ENCODE measurements at regions not wholly inside any gene's neighbourhood (a gene's known extent, or its start where the extent isn't known, plus 50 kb on each side); places are given as distances from the start of the nearest gene placed in this dataset.
"Not testable (repeated sequence)": the region's sequence is repeated elsewhere in the genome, so short reads cannot be mapped to it uniquely, and the experiment has no call there.

- H3K4me3 ChIP-seq (replicated peaks in 1 of 4; ENCODE audit: control extremely low read depth in 1 of 4, insufficient read depth in 1 of 4, low read depth in 3 of 4, low read length in 4 of 4); H3K4me2 ChIP-seq (ENCODE audit: extremely low read depth, insufficient read depth, low read length); H4K20me1 ChIP-seq (ENCODE audit: control insufficient read depth, extremely low read depth, insufficient read depth, low read length); H3K36me3 ChIP-seq (ENCODE audit: control insufficient read depth, insufficient read depth, low read length); H3K4me1 ChIP-seq (ENCODE audit: control insufficient read depth, extremely low read depth, insufficient read depth, low read length); H2AFZ ChIP-seq (ENCODE audit: low read length); H3K27me3 ChIP-seq (ENCODE audit: control insufficient read depth, insufficient read depth, low read length); H3K27ac ChIP-seq (ENCODE audit: insufficient read depth, low read length); DNase-seq (ENCODE audit: low read depth in 2 of 2); H3K79me2 ChIP-seq (ENCODE audit: control insufficient read depth, insufficient read depth, low read length); H3K9me3 ChIP-seq (ENCODE audit: control insufficient read depth, insufficient read depth, low read depth, low read length); H3K9ac ChIP-seq (ENCODE audit: insufficient read depth, low read length): not testable (repeated sequence)
Observed at GRCh38 chr3:75362086-75362784, 301.9 kb upstream of the FRG2C start.

GRCh38 chr3:75372964-75373363, 291.2 kb upstream of the FRG2C start:
- peak overlapping the region; percentile 15 for H3K4me2 ChIP-seq (ENCODE audit: extremely low read depth, insufficient read depth, low read length)
- not testable (repeated sequence) for H3K36me3 ChIP-seq (ENCODE audit: control insufficient read depth, insufficient read depth, low read length); H3K4me3 ChIP-seq (replicated peaks in 1 of 4; ENCODE audit: control extremely low read depth in 1 of 4, insufficient read depth in 1 of 4, low read depth in 3 of 4, low read length in 4 of 4); H3K27me3 ChIP-seq (ENCODE audit: control insufficient read depth, insufficient read depth, low read length); H3K9ac ChIP-seq (ENCODE audit: insufficient read depth, low read length); H3K27ac ChIP-seq (ENCODE audit: insufficient read depth, low read length); H2AFZ ChIP-seq (ENCODE audit: low read length); H4K20me1 ChIP-seq (ENCODE audit: control insufficient read depth, extremely low read depth, insufficient read depth, low read length); H3K9me3 ChIP-seq (ENCODE audit: control insufficient read depth, insufficient read depth, low read depth, low read length); H3K79me2 ChIP-seq (ENCODE audit: control insufficient read depth, insufficient read depth, low read length); H3K4me1 ChIP-seq (ENCODE audit: control insufficient read depth, extremely low read depth, insufficient read depth, low read length)
- peak in 1 of 2 donors; percentile 4 for DNase-seq (ENCODE audit: low read depth in 2 of 2)

- H3K27me3 ChIP-seq (ENCODE audit: control insufficient read depth, insufficient read depth, low read length); H3K4me1 ChIP-seq (ENCODE audit: control insufficient read depth, extremely low read depth, insufficient read depth, low read length): not testable (repeated sequence)
Observed at GRCh38 chr3:75379840-75380239, 284.3 kb upstream of the FRG2C start.

GRCh38 chr3:75380276-75380771, 283.8 kb upstream of the FRG2C start:
- no peaks in the 10 kb centered on the region for H3K4me1 ChIP-seq (ENCODE audit: control insufficient read depth, extremely low read depth, insufficient read depth, low read length)
- H2AFZ ChIP-seq (ENCODE audit: low read length) = no peak overlapping the region
- no peak for DNase-seq (ENCODE audit: low read depth in 2 of 2)
- no peak for TF ChIP-seq EZH2 (IDR thresholded peaks at IDR 0.05; ENCODE audit: low read length, missing control alignments)
- TF ChIP-seq CTCF (conservative IDR thresholded peaks at IDR 0.05 in 1 of 2, IDR thresholded peaks at IDR 0.05 in 1 of 2; ENCODE audit: low read depth in 1 of 2, low read length in 2 of 2) = no peak
- H3K9me3 ChIP-seq (ENCODE audit: control insufficient read depth, insufficient read depth, low read depth, low read length) = no peaks in the 10 kb centered on the region
- H3K79me2 ChIP-seq (ENCODE audit: control insufficient read depth, insufficient read depth, low read length) = no peaks in the 10 kb centered on the region
- H3K27me3 ChIP-seq (ENCODE audit: control insufficient read depth, insufficient read depth, low read length) = no peaks in the 10 kb centered on the region
- H3K36me3 ChIP-seq (ENCODE audit: control insufficient read depth, insufficient read depth, low read length) = no peaks in the 10 kb centered on the region
- H3K9ac ChIP-seq (ENCODE audit: insufficient read depth, low read length) = no peak overlapping the region
- no peak overlapping the region for H3K27ac ChIP-seq (ENCODE audit: insufficient read depth, low read length)
- no peaks in the 10 kb centered on the region for H4K20me1 ChIP-seq (ENCODE audit: control insufficient read depth, extremely low read depth, insufficient read depth, low read length)
- H3K4me3 ChIP-seq (replicated peaks in 1 of 4; ENCODE audit: control extremely low read depth in 1 of 4, insufficient read depth in 1 of 4, low read depth in 3 of 4, low read length in 4 of 4) = no peak overlapping the region
- H3K4me2 ChIP-seq (ENCODE audit: extremely low read depth, insufficient read depth, low read length) = no peak overlapping the region

More at GRCh38 chr3:75379840-75380239, 284.3 kb upstream of the FRG2C start:
- not testable (repeated sequence) for H3K9me3 ChIP-seq (ENCODE audit: control insufficient read depth, insufficient read depth, low read depth, low read length); H4K20me1 ChIP-seq (ENCODE audit: control insufficient read depth, extremely low read depth, insufficient read depth, low read length); H3K4me2 ChIP-seq (ENCODE audit: extremely low read depth, insufficient read depth, low read length); H3K9ac ChIP-seq (ENCODE audit: insufficient read depth, low read length); DNase-seq (ENCODE audit: low read depth in 2 of 2); H3K36me3 ChIP-seq (ENCODE audit: control insufficient read depth, insufficient read depth, low read length); H3K27ac ChIP-seq (ENCODE audit: insufficient read depth, low read length); H3K79me2 ChIP-seq (ENCODE audit: control insufficient read depth, insufficient read depth, low read length); H3K4me3 ChIP-seq (replicated peaks in 1 of 4; ENCODE audit: control extremely low read depth in 1 of 4, insufficient read depth in 1 of 4, low read depth in 3 of 4, low read length in 4 of 4); H2AFZ ChIP-seq (ENCODE audit: low read length)

- not testable (repeated sequence) for H3K36me3 ChIP-seq (ENCODE audit: control insufficient read depth, insufficient read depth, low read length); H2AFZ ChIP-seq (ENCODE audit: low read length); H3K27me3 ChIP-seq (ENCODE audit: control insufficient read depth, insufficient read depth, low read length); H3K4me2 ChIP-seq (ENCODE audit: extremely low read depth, insufficient read depth, low read length); DNase-seq (ENCODE audit: low read depth in 2 of 2); H3K9ac ChIP-seq (ENCODE audit: insufficient read depth, low read length); H3K27ac ChIP-seq (ENCODE audit: insufficient read depth, low read length); H3K4me1 ChIP-seq (ENCODE audit: control insufficient read depth, extremely low read depth, insufficient read depth, low read length); H3K9me3 ChIP-seq (ENCODE audit: control insufficient read depth, insufficient read depth, low read depth, low read length); H3K4me3 ChIP-seq (replicated peaks in 1 of 4; ENCODE audit: control extremely low read depth in 1 of 4, insufficient read depth in 1 of 4, low read depth in 3 of 4, low read length in 4 of 4); H3K79me2 ChIP-seq (ENCODE audit: control insufficient read depth, insufficient read depth, low read length); H4K20me1 ChIP-seq (ENCODE audit: control insufficient read depth, extremely low read depth, insufficient read depth, low read length)
Observed at GRCh38 chr3:75384016-75384415, 280.1 kb upstream of the FRG2C start.

- not testable (repeated sequence) for H3K4me1 ChIP-seq (ENCODE audit: control insufficient read depth, extremely low read depth, insufficient read depth, low read length); H3K27ac ChIP-seq (ENCODE audit: insufficient read depth, low read length); H3K4me3 ChIP-seq (replicated peaks in 1 of 4; ENCODE audit: control extremely low read depth in 1 of 4, insufficient read depth in 1 of 4, low read depth in 3 of 4, low read length in 4 of 4); H3K9me3 ChIP-seq (ENCODE audit: control insufficient read depth, insufficient read depth, low read depth, low read length); H4K20me1 ChIP-seq (ENCODE audit: control insufficient read depth, extremely low read depth, insufficient read depth, low read length); H3K36me3 ChIP-seq (ENCODE audit: control insufficient read depth, insufficient read depth, low read length); H3K79me2 ChIP-seq (ENCODE audit: control insufficient read depth, insufficient read depth, low read length); H3K27me3 ChIP-seq (ENCODE audit: control insufficient read depth, insufficient read depth, low read length); H2AFZ ChIP-seq (ENCODE audit: low read length); H3K9ac ChIP-seq (ENCODE audit: insufficient read depth, low read length)
- H3K4me2 ChIP-seq (ENCODE audit: extremely low read depth, insufficient read depth, low read length) = peak overlapping the region; percentile 64
- peak; percentile 13 to 65 for DNase-seq (ENCODE audit: low read depth in 2 of 2)
Observed at GRCh38 chr3:75388486-75389124, 275.5 kb upstream of the FRG2C start.

All from fibroblast of lung (primary cell).